ENCODE measurements at regions not wholly inside any gene's neighbourhood (a gene's known extent, or its start where the extent isn't known, plus 50 kb on each side); places are given as distances from the start of the nearest gene placed in this dataset.

DNA sequence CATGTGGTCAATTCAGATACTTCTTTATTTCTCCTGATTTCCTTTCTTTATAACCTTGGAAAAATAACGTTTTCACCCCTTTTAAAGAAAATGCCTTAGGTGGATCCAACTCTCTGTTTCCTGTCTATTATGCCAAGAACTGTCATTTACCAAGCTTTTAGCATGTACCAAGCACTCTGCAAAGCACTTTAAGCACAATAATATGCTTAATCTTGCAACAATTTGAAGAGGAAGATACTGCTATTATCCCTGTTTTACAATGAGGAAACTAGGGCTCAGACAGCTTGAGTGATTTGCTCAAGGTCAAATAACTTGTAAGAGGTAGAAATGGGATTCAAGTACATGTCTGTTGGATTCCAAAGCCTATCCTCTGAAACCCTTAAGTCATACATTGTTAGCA is 224.8 kb upstream of the IL12B start:
- Histone ChIP-seq H3K27me3 (no peaks in the 10 kb centered on the region), H3K4me3 (replicated peaks in 1 of 3) (no peak overlapping the region), H3K27ac (no peak overlapping the region), H3K36me3 (no peaks in the 10 kb centered on the region), H3K9me3 (no peaks in the 10 kb centered on the region), H3K4me1 (no peaks in the 10 kb centered on the region)
- intact Hi-C loops (cut with DNase I): no loop called here
- no peak for DNase-seq
- no peak for TF ChIP-seq POLR2A (IDR thresholded peaks at IDR 0.05)
- TF ChIP-seq, protein P1, sequence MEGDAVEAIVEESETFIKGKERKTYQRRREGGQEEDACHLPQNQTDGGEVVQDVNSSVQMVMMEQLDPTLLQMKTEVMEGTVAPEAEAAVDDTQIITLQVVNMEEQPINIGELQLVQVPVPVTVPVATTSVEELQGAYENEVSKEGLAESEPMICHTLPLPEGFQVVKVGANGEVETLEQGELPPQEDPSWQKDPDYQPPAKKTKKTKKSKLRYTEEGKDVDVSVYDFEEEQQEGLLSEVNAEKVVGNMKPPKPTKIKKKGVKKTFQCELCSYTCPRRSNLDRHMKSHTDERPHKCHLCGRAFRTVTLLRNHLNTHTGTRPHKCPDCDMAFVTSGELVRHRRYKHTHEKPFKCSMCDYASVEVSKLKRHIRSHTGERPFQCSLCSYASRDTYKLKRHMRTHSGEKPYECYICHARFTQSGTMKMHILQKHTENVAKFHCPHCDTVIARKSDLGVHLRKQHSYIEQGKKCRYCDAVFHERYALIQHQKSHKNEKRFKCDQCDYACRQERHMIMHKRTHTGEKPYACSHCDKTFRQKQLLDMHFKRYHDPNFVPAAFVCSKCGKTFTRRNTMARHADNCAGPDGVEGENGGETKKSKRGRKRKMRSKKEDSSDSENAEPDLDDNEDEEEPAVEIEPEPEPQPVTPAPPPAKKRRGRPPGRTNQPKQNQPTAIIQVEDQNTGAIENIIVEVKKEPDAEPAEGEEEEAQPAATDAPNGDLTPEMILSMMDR (IDR thresholded peaks at IDR 0.05): no peak
- WGBS, 2 donors: 46 to 51% methylated on average over 1 of the region's 1 CpG

DNA sequence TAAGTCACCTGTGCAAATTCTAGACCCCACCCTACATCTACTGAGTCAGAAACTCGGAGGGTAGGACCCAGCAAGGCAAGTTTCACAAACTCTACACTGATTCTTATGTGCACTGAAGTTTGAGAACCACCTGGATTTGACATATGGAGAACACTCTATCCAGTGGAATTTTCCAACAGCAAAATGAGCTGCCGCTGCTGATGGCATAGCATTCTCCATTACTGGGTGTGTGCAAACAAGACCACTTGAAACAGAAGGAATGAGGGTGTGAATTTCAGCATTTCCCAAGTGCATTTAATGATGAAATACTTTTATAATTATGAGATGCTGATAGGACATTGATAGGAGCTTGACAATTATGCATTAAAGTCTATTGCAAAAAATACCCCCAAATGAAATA is 229.1 kb upstream of the IL12B start:
- H3K27ac ChIP-seq: no peak overlapping the region
- H3K4me1 ChIP-seq: no peaks in the 10 kb centered on the region
- WGBS, 2 donors: 86 to 93% methylated on average over 2 of the region's 2 CpGs
- H3K27me3 ChIP-seq: no peaks in the 10 kb centered on the region
- H3K4me3 ChIP-seq (replicated peaks in 1 of 3): no peak overlapping the region
- TF ChIP-seq, protein P1 (IDR thresholded peaks at IDR 0.05): no peak
- no peak for TF ChIP-seq POLR2A (IDR thresholded peaks at IDR 0.05)
- DNase-seq: no peak
- no peaks in the 10 kb centered on the region for H3K9me3 ChIP-seq
- intact Hi-C loops (cut with DNase I): no loop called here
- H3K36me3 ChIP-seq: no peaks in the 10 kb centered on the region

DNA sequence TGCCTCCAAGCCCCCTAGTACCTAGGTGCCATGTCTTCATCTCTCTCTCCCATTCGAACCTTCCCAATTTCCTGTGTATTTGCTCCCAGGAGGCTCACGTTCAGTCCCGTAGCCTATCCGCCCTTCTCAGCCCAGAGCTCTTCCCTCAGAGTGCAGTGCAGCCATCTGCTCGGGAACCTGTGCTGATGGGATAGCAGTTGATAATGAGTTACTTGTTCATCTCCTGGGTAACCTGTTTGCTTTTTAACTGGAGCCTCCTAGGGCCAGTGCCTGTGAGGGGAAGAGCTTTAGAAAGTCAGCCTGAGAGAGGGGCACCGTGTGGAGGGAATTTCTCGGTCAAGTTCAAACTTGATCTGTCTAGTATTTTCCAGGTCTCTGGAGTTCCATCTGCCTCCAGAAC is 229.8 kb upstream of the IL12B start:
- Histone ChIP-seq H3K9me3 (no peaks in the 10 kb centered on the region), H3K36me3 (no peaks in the 10 kb centered on the region), H3K27me3 (no peaks in the 10 kb centered on the region), H3K4me1 (no peaks in the 10 kb centered on the region), H3K4me3 (replicated peaks in 1 of 3) (no peak overlapping the region), H3K27ac (no peak overlapping the region)
- DNase-seq: no peak
- WGBS, 2 donors: 86 to 89% methylated on average over 7 of the region's 7 CpGs
- TF ChIP-seq, protein P1 (IDR thresholded peaks at IDR 0.05): no peak
- no peak for TF ChIP-seq POLR2A (IDR thresholded peaks at IDR 0.05)
- intact Hi-C loops (cut with DNase I): no loop called here

DNA sequence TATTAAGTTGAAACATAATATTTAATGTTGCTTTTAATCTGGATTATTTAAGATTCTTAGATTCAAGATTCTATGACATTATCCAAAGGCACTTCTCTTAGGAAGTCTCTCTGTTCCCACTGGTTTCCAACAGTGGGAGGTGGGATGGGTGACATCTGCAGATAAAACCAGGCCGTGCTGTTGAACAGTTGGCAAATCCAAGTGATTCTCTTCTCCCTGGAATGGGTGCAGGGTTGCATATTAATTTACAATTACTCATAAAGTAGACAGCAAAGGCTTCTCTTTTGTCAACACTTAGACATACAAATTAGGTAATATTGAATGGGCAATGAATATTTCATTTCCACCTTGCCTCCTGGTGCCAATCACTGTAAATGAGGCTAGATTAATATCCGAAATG is 233.7 kb upstream of the IL12B start:
- no peaks in the 10 kb centered on the region for H3K27me3 ChIP-seq
- no peak overlapping the region for H3K4me3 ChIP-seq (replicated peaks in 1 of 3)
- H3K9me3 ChIP-seq: no peaks in the 10 kb centered on the region
- no peaks in the 10 kb centered on the region for H3K4me1 ChIP-seq
- no peak overlapping the region for H3K27ac ChIP-seq
- 87 to 95% methylated on average over 2 of the region's 2 CpGs for whole genome bisulfite sequencing, 2 donors
- no peaks in the 10 kb centered on the region for H3K36me3 ChIP-seq
- no peak for TF ChIP-seq POLR2A (IDR thresholded peaks at IDR 0.05)
- TF ChIP-seq, protein P1 (IDR thresholded peaks at IDR 0.05): no peak
- DNase-seq: no peak
- intact Hi-C loops (cut with DNase I): no loop called here

DNA sequence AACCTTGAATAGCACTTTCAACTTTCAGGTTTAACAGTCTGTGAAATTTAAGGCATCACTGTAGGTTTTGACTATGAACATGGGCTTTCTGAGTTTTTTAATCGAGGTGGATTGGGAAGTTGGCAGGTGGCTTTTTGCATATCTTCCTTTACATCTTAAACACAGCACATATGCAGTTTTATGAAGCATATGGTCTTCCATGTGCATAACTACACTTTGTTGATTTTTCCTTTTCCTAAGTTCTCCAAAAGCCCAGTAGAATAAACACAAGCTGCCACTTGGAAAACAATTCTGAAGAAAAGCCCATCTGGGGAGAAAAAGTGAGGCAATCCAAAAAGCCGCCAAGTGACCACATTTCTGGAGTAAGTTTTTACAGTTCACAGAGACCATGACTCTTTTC is 236.5 kb upstream of the IL12B start:
- intact Hi-C loops (cut with DNase I): no loop called here
- TF ChIP-seq POLR2A (IDR thresholded peaks at IDR 0.05): no peak
- TF ChIP-seq, protein P1 (IDR thresholded peaks at IDR 0.05): no peak

More for the DNA sequence above, 236.5 kb upstream of the IL12B start:
- Histone ChIP-seq H3K9me3 (no peaks in the 10 kb centered on the region), H3K27me3 (no peaks in the 10 kb centered on the region), H3K36me3 (no peaks in the 10 kb centered on the region), H3K4me3 (replicated peaks in 1 of 3) (no peak overlapping the region), H3K27ac (no peak overlapping the region), H3K4me1 (no peaks in the 10 kb centered on the region)
- DNase-seq: no peak
- 66 to 70% methylated on average over 2 of the region's 2 CpGs for WGBS, 2 donors
